HG02588 (cell line): ENCODE measurements at regions not wholly inside any gene's neighbourhood (a gene's known extent, or its start where the extent isn't known, plus 50 kb on each side); places are given as distances from the start of the nearest gene placed in this dataset.
"Not testable (repeated sequence)": the region's sequence is repeated elsewhere in the genome, so short reads cannot be mapped to it uniquely, and the experiment has no call there.

Experiments used
- ATAC-seq: cut with Tn5 transposase; IDR thresholded peaks from one replicate; pipeline ENCODE4 v1.9.1; 2021; ENCODE audit warnings: mild to moderate bottlenecking, moderate library complexity; ENCODE audit not compliant: unreplicated experiment

GRCh38 chr13:104976986-104977385 is 1558.5 kb downstream of the EFNB2 start:
- ATAC-seq: no peak

- ATAC-seq: peak; percentile 60
Measured at GRCh38 chr13:104975272-104975671, 1560.2 kb downstream of the EFNB2 start.

GRCh38 chr13:104968876-104969275 is 1566.6 kb downstream of the EFNB2 start:
- ATAC-seq: no peak

- no peak for ATAC-seq
Measured at GRCh38 chr13:104967836-104968630, 1567.4 kb downstream of the EFNB2 start.

- no peak for ATAC-seq
Measured at GRCh38 chr13:104967376-104967775, 1568.1 kb downstream of the EFNB2 start.

- no peak for ATAC-seq
Measured at GRCh38 chr13:104962411-104962810, 1573.1 kb downstream of the EFNB2 start.

GRCh38 chr13:104961246-104961645 is 1574.2 kb downstream of the EFNB2 start:
- no peak for ATAC-seq

- no peak for ATAC-seq
Measured at GRCh38 chr13:104954210-104954609, 1581.3 kb downstream of the EFNB2 start.

- ATAC-seq: no peak
Measured at GRCh38 chr13:104953588-104953987, 1581.9 kb downstream of the EFNB2 start.

GRCh38 chr13:104949840-104950740 is 1585.4 kb downstream of the EFNB2 start:
- no peak for ATAC-seq

GRCh38 chr13:104944176-104944575 is 1591.3 kb downstream of the EFNB2 start:
- ATAC-seq: no peak

- ATAC-seq: no peak
Measured at GRCh38 chr13:104943331-104943730, 1592.1 kb downstream of the EFNB2 start.

- ATAC-seq: no peak
Measured at GRCh38 chr13:104937881-104938280, 1597.6 kb downstream of the EFNB2 start.

- no peak for ATAC-seq
Measured at GRCh38 chr13:104936304-104936703, 1599.2 kb downstream of the EFNB2 start.

GRCh38 chr13:104920513-104920912 is 1614.9 kb downstream of the EFNB2 start:
- not testable (repeated sequence) for ATAC-seq

- no peak for ATAC-seq
Measured at GRCh38 chr13:104920091-104920490, 1615.4 kb downstream of the EFNB2 start.

- no peak for ATAC-seq
Measured at GRCh38 chr13:104900191-104900817, 1635.2 kb downstream of the EFNB2 start.

GRCh38 chr13:104898484-104898883 is 1637.0 kb downstream of the EFNB2 start:
- ATAC-seq: no peak

- no peak for ATAC-seq
Measured at GRCh38 chr13:104895521-104895920, 1639.9 kb downstream of the EFNB2 start.

- ATAC-seq: no peak
Measured at GRCh38 chr13:104875038-104875754, 1660.3 kb downstream of the EFNB2 start.

GRCh38 chr13:104872153-104872552 is 1663.3 kb downstream of the EFNB2 start:
- no peak for ATAC-seq
